ENCODE measurements at regions not wholly inside any gene's neighbourhood (a gene's known extent, or its start where the extent isn't known, plus 50 kb on each side); places are given as distances from the start of the nearest gene placed in this dataset.

DNA sequence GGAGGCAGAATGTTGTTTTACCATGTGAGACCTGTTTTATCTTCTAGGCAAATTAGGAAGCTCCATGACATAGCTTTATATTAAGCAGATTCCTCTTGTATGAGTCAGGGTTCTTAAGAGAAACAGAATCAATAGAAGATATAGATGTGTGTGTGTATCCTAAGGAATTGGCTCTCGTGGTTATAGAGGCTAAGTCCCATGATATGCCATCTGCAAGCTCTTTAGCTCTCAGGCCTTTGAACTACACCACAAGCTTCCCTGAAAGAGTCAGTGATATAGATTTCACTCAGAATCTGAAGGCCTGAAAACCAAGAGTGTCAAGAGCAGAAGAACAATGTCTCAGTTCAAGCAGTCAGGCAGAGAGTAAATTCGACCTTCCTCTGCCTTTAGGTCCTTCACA lies 365.8 kb upstream of the ZNF608 start:
- TF ChIP-seq, protein P1, sequence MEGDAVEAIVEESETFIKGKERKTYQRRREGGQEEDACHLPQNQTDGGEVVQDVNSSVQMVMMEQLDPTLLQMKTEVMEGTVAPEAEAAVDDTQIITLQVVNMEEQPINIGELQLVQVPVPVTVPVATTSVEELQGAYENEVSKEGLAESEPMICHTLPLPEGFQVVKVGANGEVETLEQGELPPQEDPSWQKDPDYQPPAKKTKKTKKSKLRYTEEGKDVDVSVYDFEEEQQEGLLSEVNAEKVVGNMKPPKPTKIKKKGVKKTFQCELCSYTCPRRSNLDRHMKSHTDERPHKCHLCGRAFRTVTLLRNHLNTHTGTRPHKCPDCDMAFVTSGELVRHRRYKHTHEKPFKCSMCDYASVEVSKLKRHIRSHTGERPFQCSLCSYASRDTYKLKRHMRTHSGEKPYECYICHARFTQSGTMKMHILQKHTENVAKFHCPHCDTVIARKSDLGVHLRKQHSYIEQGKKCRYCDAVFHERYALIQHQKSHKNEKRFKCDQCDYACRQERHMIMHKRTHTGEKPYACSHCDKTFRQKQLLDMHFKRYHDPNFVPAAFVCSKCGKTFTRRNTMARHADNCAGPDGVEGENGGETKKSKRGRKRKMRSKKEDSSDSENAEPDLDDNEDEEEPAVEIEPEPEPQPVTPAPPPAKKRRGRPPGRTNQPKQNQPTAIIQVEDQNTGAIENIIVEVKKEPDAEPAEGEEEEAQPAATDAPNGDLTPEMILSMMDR (IDR thresholded peaks at IDR 0.05; ENCODE audit: borderline replicate concordance, control extremely low read depth, extremely low read depth, insufficient read depth, missing control alignments), result no peak
- DNase-seq (ENCODE audit: low spot score), result no peak
- in situ Hi-C loops (cut with MboI; ENCODE audit: low sequenced_read_pairs, unreplicated experiment), result no loop called here

DNA sequence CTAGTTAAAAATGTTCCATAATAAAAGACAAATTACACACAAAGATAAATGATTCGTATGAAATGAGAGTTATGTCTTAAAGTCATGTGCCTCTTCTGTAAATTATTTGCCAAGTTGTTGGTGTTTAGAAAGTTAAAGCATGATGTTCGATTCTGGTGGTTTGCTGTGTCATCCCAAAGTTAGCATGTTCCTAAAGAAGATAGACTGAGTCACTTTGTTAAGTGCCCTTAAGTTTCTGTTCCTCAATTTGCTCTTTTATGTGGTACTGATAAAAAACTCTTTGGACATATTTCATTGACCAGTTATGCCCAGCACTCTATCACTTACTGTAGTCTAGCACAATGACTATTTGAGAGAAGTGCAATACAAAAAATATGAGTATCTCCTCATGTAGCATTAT lies 366.9 kb upstream of the ZNF608 start:
- in situ Hi-C loops (cut with MboI; ENCODE audit: low sequenced_read_pairs, unreplicated experiment), result no loop called here

DNA sequence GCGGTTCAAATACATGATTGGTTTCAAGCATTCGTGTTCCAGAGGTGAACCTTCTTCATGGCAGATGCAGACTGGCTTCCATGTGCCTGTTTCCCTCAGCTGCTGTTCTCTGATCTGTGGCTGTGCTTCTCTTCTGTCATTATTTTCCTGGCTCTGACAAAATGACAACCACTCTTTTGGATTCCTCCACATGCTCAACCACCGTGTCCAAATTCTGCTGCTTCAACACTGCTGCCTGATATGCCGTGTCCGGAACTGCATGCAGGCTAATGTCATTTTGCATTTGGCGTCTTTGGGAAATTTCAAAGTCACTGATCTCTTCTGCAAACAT lies 368.7 kb upstream of the ZNF608 start:
- TF ChIP-seq, protein P1 (IDR thresholded peaks at IDR 0.05; ENCODE audit: borderline replicate concordance, control extremely low read depth, extremely low read depth, insufficient read depth, missing control alignments), result no peak
- no peak for DNase-seq (ENCODE audit: low spot score)
- in situ Hi-C loops (cut with MboI; ENCODE audit: low sequenced_read_pairs, unreplicated experiment), result no loop called here

More for the DNA sequence above, 366.9 kb upstream of the ZNF608 start:
- TF ChIP-seq, protein P1 (IDR thresholded peaks at IDR 0.05; ENCODE audit: borderline replicate concordance, control extremely low read depth, extremely low read depth, insufficient read depth, missing control alignments), result no peak
- no peak for DNase-seq (ENCODE audit: low spot score)

DNA sequence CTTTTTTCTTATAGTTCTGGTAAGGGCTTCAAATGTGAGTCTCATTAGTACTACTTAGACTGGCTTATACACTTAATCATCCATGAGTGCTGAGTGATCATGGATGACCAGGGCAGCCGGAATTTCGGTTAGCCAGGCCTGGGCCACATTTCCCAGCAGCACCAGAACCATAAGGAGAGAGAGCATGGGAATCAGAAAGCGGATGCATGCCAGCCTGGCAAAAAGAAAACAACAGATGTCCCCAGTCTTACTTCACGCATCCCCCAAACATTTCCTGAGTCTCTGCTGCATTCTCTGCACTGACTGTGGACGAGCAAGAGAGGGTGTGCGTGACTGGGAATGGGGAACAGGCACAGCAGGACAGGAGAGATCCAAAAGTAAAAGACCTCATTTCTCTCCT lies 371.1 kb upstream of the ZNF608 start:
- no peak for DNase-seq (ENCODE audit: low spot score)
- in situ Hi-C loops (cut with MboI; ENCODE audit: low sequenced_read_pairs, unreplicated experiment), result no loop called here
- TF ChIP-seq, protein P1 (IDR thresholded peaks at IDR 0.05; ENCODE audit: borderline replicate concordance, control extremely low read depth, extremely low read depth, insufficient read depth, missing control alignments), result no peak

DNA sequence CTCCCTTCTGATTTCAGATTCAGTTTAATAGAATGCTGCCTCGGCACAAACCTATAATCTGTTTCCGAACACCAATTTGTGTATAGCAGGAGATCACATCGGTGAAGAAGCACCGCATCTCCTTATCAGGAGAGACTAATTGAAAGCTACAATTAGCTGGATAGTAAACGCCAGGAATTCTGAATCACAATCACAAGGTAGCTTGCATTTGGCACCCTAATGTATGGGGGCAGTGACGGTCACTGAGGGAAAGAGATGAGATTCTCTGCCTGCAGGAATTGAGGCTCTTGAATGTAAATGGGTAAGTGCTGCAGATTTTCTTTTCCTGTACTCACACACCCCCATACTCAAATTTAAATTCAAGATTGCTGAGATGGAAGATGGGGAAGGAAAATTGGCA lies 373.6 kb upstream of the ZNF608 start:
- in situ Hi-C loops (cut with MboI; ENCODE audit: low sequenced_read_pairs, unreplicated experiment), result no loop called here
- TF ChIP-seq, protein P1 (IDR thresholded peaks at IDR 0.05; ENCODE audit: borderline replicate concordance, control extremely low read depth, extremely low read depth, insufficient read depth, missing control alignments), result no peak
- DNase-seq (ENCODE audit: low spot score), result no peak

DNA sequence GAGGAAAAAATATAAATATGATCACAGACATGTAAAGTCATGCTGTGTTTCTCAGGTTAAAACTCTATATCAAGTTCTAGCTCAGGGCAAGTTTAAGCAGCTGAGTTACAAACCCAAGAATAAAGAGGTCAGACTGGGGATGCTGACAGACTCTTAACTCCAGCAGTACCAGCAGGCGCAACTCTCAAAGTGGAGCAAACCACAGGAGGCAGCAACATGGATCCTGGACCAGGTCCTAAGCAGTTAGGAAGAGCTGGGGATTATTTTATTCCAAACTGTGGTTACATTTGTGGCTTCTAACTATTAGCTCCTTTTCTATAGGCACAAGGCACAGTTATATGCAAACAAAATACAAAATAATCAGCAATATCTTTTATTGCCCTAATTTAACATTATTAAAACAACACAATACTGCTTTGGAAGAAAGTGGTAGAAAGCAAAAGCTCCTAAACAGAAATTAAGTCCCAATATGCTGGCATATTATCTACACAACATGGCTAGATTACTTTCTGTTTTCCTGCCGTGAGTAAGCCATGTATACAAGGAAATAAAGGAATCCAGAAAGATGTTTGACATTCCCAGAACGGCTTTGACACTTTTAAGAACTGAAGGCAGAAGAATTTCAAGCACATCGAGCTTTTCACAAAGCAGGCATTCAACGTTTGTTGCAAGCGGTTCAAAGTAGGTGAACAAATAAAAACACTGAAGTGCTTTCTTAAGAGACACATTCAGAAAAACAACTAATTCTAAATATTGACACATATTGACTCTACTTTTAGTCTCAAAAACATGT lies 378.8 kb upstream of the ZNF608 start:
- no peak for DNase-seq (ENCODE audit: low spot score)
- in situ Hi-C loops (cut with MboI; ENCODE audit: low sequenced_read_pairs, unreplicated experiment), result no loop called here

More for the DNA sequence above, 378.8 kb upstream of the ZNF608 start:
- TF ChIP-seq, protein P1 (IDR thresholded peaks at IDR 0.05; ENCODE audit: borderline replicate concordance, control extremely low read depth, extremely low read depth, insufficient read depth, missing control alignments), result no peak

All from GM13976 (cell line).